PC-3 (cell line): ENCODE measurements at regions not wholly inside any gene's neighbourhood (a gene's known extent, or its start where the extent isn't known, plus 50 kb on each side); places are given as distances from the start of the nearest gene placed in this dataset.

Experiments
- ATAC-seq: fragments of 200-7000 bp; cut with Tn5 transposase; 2 replicates; pipeline ENCODE4 v1.9.1; 2020; ENCODE audit warnings: mild to moderate bottlenecking, moderate library complexity
- BruUV-seq: library from RNA; stranded (reverse); fragments of 400-500 nt; replicated peaks from 2 replicates; lab custom pipeline; 2021; lab: Mats Ljungman, UMichigan
- CTCF ChIA-PET: fragments of 300-600 bp; sonication (Branson Sonifier 250); formaldehyde crosslinking; loops from one replicate; lab custom pipeline; 2022; ENCODE audit warnings: antibody characterized with exemption; lab: Charles Lee
- POLR2A ChIA-PET: fragments of 300-600 bp; sonication (Branson Sonifier 250); formaldehyde crosslinking; loops from one replicate; lab custom pipeline; 2022; ENCODE audit warnings: antibody characterized with exemption; ENCODE audit not compliant: unreplicated experiment; lab: Charles Lee
- DNase-seq: peaks from one replicate; pipeline ENCODE4 v3.0.0-alpha.2; 2015
- H2AFZ ChIP-seq: fragments of 300-600 bp; sonication (generic); 2 replicates; pipeline ENCODE4 v1.6.0; 2016; ENCODE audit warnings: antibody characterized with exemption, low read length
- H3F3A ChIP-seq: fragments of 300-600 bp; sonication (generic); one replicate; pipeline ENCODE4 v1.6.0; 2017; ENCODE audit warnings: antibody characterized with exemption, low read length, control low read depth, mild to moderate bottlenecking; ENCODE audit not compliant: unreplicated experiment
- H3K27ac ChIP-seq: fragments of 300-600 bp; sonication (generic); 2 replicates; pipeline ENCODE4 v1.5.1; 2016; ENCODE audit warnings: mild to moderate bottlenecking, low read length
- H3K27me3 ChIP-seq: fragments of 300-600 bp; sonication (generic); 2 replicates; pipeline ENCODE4 v1.6.1; 2016; ENCODE audit warnings: low read length, mixed read lengths
- H3K36me3 ChIP-seq: fragments of 300-600 bp; sonication (generic); 2 replicates; pipeline ENCODE4 v1.6.1; 2016; ENCODE audit warnings: low read depth, mixed run types, low read length, mixed read lengths
- H3K4me1 ChIP-seq: fragments of 300-600 bp; sonication (generic); 2 replicates; pipeline ENCODE4 v1.5.1; 2016; ENCODE audit warnings: low read length; ENCODE audit not compliant: insufficient read depth
- H3K4me2 ChIP-seq: fragments of 300-600 bp; sonication (generic); 2 replicates; pipeline ENCODE4 v1.6.0; 2016; ENCODE audit warnings: low read length
- H3K4me3 ChIP-seq: fragments of 300-600 bp; sonication (generic); 2 replicates; pipeline ENCODE4 v1.5.1; 2016; ENCODE audit warnings: mild to moderate bottlenecking, low read length, mixed read lengths
- H3K79me2 ChIP-seq: fragments of 300-600 bp; sonication (generic); 2 replicates; pipeline ENCODE4 v1.6.1; 2017; ENCODE audit warnings: low read length, mixed read lengths
- H3K9ac ChIP-seq: fragments of 300-600 bp; sonication (generic); 2 replicates; pipeline ENCODE4 v1.6.0; 2016; ENCODE audit warnings: mild to moderate bottlenecking, low read length
- H3K9me2 ChIP-seq: fragments of 300-600 bp; sonication (generic); replicated peaks from 2 replicates; pipeline ENCODE4 v1.6.1; 2016; ENCODE audit warnings: mixed run types, low read length, mixed read lengths
- H3K9me3 ChIP-seq: fragments of 300-600 bp; sonication (generic); 2 replicates; pipeline ENCODE4 v1.6.1; 2016; ENCODE audit warnings: low read length, mixed read lengths
- H4K20me1 ChIP-seq: fragments of 300-600 bp; sonication (generic); 2 replicates; pipeline ENCODE4 v1.6.1; 2016; ENCODE audit warnings: low read length, mixed read lengths
- CTCF ChIP-seq: fragments of 300-600 bp; sonication (generic); conservative IDR thresholded peaks from 2 replicates; pipeline ENCODE4 v1.5.1; 2017; ENCODE audit warnings: antibody characterized with exemption, low read depth, mild to moderate bottlenecking, low read length
- EZH2 ChIP-seq: fragments of 300-600 bp; sonication (generic); IDR thresholded peaks from one replicate; pipeline ENCODE4 v1.6.1; 2017; ENCODE audit warnings: antibody characterized with exemption, mild to moderate bottlenecking, low read length; ENCODE audit not compliant: unreplicated experiment
- EZH2phosphoT487 ChIP-seq: fragments of 300-600 bp; sonication (generic); IDR thresholded peaks from 2 replicates; pipeline ENCODE4 v1.6.1; 2018; ENCODE audit warnings: mild to moderate bottlenecking, antibody characterized with exemption, low read length, borderline replicate concordance
- intact Hi-C: fragments of 100-400 bp; cut with micrococcal nuclease; formaldehyde crosslinking; loops from 2 replicates; pipeline ENCODE4 v1.9.0; 2023

- H3K27me3 ChIP-seq = peaks cover 19% of the 10 kb centered on the region
- DNase-seq = no peak
- H3K36me3 ChIP-seq = no peaks in the 10 kb centered on the region
- no peak for TF ChIP-seq CTCF
- no peak for TF ChIP-seq EZH2phosphoT487
- TF ChIP-seq EZH2 = no peak
- H3K9me2 ChIP-seq = no peaks in the 10 kb centered on the region
- H3K4me3 ChIP-seq = no peak overlapping the region
- peaks cover 14% of the 10 kb centered on the region for H3K9me3 ChIP-seq
- no peaks in the 10 kb centered on the region for H3F3A ChIP-seq
- ATAC-seq = no peak
- ChIA-PET CTCF (no interaction called here), POLR2A (no interaction called here)
- no peak overlapping the region for H3K27ac ChIP-seq
- no peaks in the 10 kb centered on the region for H3K79me2 ChIP-seq
- no peaks in the 10 kb centered on the region for H4K20me1 ChIP-seq
- H2AFZ ChIP-seq = no peak overlapping the region
- BruUV-seq = no TSS peak
- no peak overlapping the region for H3K9ac ChIP-seq
- H3K4me1 ChIP-seq = no peaks in the 10 kb centered on the region
- intact Hi-C loops = no loop called here
- no peak overlapping the region for H3K4me2 ChIP-seq
These were observed 381.5 kb downstream of the ALG10 start for GRCh38 chr12:34403706-34404376.

- Histone ChIP-seq H3K4me3 (no peak overlapping the region), H3K27ac (no peak overlapping the region), H3F3A (no peaks in the 10 kb centered on the region), H3K27me3 (peaks cover 11% of the 10 kb centered on the region; the same call in 1 of the 2 replicates), H2AFZ (no peak overlapping the region), H3K9me3 (peaks cover 22% of the 10 kb centered on the region), H3K4me2 (no peak overlapping the region), H3K36me3 (no peaks in the 10 kb centered on the region), H4K20me1 (no peaks in the 10 kb centered on the region), H3K79me2 (no peaks in the 10 kb centered on the region), H3K9me2 (no peaks in the 10 kb centered on the region), H3K4me1 (no peaks in the 10 kb centered on the region), H3K9ac (no peak overlapping the region)
- BruUV-seq = no TSS peak
- POLR2A ChIA-PET = no interaction called here
- CTCF ChIA-PET = no interaction called here
- intact Hi-C loops = no loop called here
- DNase-seq = no peak
- TF ChIP-seq EZH2 = no peak
- ATAC-seq = no peak
These were observed 382.3 kb downstream of the ALG10 start for GRCh38 chr12:34404377-34405285.

- DNase-seq (no peak), ATAC-seq (no peak)
- Histone ChIP-seq H4K20me1 (no peaks in the 10 kb centered on the region), H2AFZ (no peak overlapping the region), H3K9me3 (peaks cover 31% of the 10 kb centered on the region), H3K4me1 (no peaks in the 10 kb centered on the region), H3K36me3 (no peaks in the 10 kb centered on the region), H3K79me2 (no peaks in the 10 kb centered on the region), H3K27me3 (peaks cover 3% of the 10 kb centered on the region; the same call in 1 of the 2 replicates), H3K4me3 (no peak overlapping the region), H3K4me2 (no peak overlapping the region), H3K9ac (no peak overlapping the region), H3F3A (no peaks in the 10 kb centered on the region), H3K27ac (no peak overlapping the region), H3K9me2 (no peaks in the 10 kb centered on the region)
- ChIA-PET CTCF (no interaction called here), POLR2A (no interaction called here)
- TF ChIP-seq CTCF (no peak), EZH2phosphoT487 (no peak), EZH2 (no peak)
- no TSS peak for BruUV-seq
- intact Hi-C loops = no loop called here
These were observed 383.3 kb downstream of the ALG10 start for GRCh38 chr12:34405286-34406227.
